ENCODE measurements at regions not wholly inside any gene's neighbourhood (a gene's known extent, or its start where the extent isn't known, plus 50 kb on each side); places are given as distances from the start of the nearest gene placed in this dataset.

DNA sequence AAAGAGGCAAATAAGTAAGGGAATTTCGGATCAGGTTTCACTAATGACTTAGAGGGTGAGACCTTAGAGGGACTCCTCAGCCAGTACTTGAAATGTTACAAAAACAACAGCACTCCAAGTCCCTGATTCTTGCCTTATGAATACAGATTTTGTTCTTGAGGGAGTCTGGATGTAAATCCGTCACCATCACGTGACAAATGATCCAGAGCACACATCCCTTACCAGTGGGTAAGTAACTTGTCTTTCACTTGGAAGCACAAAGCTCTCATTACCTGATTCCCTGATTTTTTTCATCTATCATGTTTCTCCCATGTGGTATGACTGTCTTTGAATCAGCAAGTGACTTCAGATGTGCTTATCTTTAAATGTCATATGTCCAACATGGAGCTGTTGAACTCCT, 595.3 kb upstream of the POU3F2 start:
- TF ChIP-seq, protein P1, sequence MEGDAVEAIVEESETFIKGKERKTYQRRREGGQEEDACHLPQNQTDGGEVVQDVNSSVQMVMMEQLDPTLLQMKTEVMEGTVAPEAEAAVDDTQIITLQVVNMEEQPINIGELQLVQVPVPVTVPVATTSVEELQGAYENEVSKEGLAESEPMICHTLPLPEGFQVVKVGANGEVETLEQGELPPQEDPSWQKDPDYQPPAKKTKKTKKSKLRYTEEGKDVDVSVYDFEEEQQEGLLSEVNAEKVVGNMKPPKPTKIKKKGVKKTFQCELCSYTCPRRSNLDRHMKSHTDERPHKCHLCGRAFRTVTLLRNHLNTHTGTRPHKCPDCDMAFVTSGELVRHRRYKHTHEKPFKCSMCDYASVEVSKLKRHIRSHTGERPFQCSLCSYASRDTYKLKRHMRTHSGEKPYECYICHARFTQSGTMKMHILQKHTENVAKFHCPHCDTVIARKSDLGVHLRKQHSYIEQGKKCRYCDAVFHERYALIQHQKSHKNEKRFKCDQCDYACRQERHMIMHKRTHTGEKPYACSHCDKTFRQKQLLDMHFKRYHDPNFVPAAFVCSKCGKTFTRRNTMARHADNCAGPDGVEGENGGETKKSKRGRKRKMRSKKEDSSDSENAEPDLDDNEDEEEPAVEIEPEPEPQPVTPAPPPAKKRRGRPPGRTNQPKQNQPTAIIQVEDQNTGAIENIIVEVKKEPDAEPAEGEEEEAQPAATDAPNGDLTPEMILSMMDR (IDR thresholded peaks at IDR 0.05; ENCODE audit: low read length): no peak
- TF ChIP-seq EZH2phosphoT487 (IDR thresholded peaks at IDR 0.05; ENCODE audit: low read length) (no peak), EZH2 (optimal IDR thresholded peaks at IDR 0.05; ENCODE audit: low read depth, low read length) (no peak)

Measured in MM.1S (cell line).